K562 (cell line): ENCODE measurements at regions not wholly inside any gene's neighbourhood (a gene's known extent, or its start where the extent isn't known, plus 50 kb on each side); places are given as distances from the start of the nearest gene placed in this dataset.
A peak's percentile ranks its signal among the peaks of the same experiment; 100 is the strongest.

Experiments
- ZNF324 ChIP-seq: fragments of 250-450 bp; sonication (Bioruptor Pico); IDR thresholded peaks from 2 replicates; pipeline ENCODE4 v1.4.0; 2020; ENCODE audit warnings: mild to moderate bottlenecking
- TF ChIP-seq, protein P1 (sequence below): fragments of 250-450 bp; sonication (Bioruptor Pico); IDR thresholded peaks from 2 replicates; pipeline ENCODE4 v1.5.0; 2020; ENCODE audit warnings: mild to moderate bottlenecking, borderline replicate concordance
- TF ChIP-seq, protein P2 (sequence below): fragments of 450-650 bp; IDR thresholded peaks from 2 replicates; pipeline ENCODE4 v1.6.1; 2016
- TF ChIP-seq, protein P3 (sequence below): sonication (generic); formaldehyde crosslinking; IDR thresholded peaks from 2 replicates; pipeline ENCODE4 v1.8.0; 2022; ENCODE audit warnings: mild to moderate bottlenecking, missing genetic modification reagents

- TF ChIP-seq, protein P1, sequence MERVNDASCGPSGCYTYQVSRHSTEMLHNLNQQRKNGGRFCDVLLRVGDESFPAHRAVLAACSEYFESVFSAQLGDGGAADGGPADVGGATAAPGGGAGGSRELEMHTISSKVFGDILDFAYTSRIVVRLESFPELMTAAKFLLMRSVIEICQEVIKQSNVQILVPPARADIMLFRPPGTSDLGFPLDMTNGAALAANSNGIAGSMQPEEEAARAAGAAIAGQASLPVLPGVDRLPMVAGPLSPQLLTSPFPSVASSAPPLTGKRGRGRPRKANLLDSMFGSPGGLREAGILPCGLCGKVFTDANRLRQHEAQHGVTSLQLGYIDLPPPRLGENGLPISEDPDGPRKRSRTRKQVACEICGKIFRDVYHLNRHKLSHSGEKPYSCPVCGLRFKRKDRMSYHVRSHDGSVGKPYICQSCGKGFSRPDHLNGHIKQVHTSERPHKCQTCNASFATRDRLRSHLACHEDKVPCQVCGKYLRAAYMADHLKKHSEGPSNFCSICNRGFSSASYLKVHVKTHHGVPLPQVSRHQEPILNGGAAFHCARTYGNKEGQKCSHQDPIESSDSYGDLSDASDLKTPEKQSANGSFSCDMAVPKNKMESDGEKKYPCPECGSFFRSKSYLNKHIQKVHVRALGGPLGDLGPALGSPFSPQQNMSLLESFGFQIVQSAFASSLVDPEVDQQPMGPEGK (CRISPR knock-in tag): no peak
- no peak for TF ChIP-seq ZNF324 (CRISPR knock-in tag)
- TF ChIP-seq, protein P2, sequence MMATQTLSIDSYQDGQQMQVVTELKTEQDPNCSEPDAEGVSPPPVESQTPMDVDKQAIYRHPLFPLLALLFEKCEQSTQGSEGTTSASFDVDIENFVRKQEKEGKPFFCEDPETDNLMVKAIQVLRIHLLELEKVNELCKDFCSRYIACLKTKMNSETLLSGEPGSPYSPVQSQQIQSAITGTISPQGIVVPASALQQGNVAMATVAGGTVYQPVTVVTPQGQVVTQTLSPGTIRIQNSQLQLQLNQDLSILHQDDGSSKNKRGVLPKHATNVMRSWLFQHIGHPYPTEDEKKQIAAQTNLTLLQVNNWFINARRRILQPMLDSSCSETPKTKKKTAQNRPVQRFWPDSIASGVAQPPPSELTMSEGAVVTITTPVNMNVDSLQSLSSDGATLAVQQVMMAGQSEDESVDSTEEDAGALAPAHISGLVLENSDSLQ: 0 out of 2 replicates have a peak, but pooled peaks have one; percentile 17
- TF ChIP-seq, protein P3, sequence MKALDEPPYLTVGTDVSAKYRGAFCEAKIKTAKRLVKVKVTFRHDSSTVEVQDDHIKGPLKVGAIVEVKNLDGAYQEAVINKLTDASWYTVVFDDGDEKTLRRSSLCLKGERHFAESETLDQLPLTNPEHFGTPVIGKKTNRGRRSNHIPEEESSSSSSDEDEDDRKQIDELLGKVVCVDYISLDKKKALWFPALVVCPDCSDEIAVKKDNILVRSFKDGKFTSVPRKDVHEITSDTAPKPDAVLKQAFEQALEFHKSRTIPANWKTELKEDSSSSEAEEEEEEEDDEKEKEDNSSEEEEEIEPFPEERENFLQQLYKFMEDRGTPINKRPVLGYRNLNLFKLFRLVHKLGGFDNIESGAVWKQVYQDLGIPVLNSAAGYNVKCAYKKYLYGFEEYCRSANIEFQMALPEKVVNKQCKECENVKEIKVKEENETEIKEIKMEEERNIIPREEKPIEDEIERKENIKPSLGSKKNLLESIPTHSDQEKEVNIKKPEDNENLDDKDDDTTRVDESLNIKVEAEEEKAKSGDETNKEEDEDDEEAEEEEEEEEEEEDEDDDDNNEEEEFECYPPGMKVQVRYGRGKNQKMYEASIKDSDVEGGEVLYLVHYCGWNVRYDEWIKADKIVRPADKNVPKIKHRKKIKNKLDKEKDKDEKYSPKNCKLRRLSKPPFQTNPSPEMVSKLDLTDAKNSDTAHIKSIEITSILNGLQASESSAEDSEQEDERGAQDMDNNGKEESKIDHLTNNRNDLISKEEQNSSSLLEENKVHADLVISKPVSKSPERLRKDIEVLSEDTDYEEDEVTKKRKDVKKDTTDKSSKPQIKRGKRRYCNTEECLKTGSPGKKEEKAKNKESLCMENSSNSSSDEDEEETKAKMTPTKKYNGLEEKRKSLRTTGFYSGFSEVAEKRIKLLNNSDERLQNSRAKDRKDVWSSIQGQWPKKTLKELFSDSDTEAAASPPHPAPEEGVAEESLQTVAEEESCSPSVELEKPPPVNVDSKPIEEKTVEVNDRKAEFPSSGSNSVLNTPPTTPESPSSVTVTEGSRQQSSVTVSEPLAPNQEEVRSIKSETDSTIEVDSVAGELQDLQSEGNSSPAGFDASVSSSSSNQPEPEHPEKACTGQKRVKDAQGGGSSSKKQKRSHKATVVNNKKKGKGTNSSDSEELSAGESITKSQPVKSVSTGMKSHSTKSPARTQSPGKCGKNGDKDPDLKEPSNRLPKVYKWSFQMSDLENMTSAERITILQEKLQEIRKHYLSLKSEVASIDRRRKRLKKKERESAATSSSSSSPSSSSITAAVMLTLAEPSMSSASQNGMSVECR (CRISPR knock-in tag): no peak
Measured at GRCh38 chr20:47872341-47872740, 87.1 kb upstream of the SULF2 start (continued).
